ENCODE measurements at regions not wholly inside any gene's neighbourhood (a gene's known extent, or its start where the extent isn't known, plus 50 kb on each side); places are given as distances from the start of the nearest gene placed in this dataset.

DNA sequence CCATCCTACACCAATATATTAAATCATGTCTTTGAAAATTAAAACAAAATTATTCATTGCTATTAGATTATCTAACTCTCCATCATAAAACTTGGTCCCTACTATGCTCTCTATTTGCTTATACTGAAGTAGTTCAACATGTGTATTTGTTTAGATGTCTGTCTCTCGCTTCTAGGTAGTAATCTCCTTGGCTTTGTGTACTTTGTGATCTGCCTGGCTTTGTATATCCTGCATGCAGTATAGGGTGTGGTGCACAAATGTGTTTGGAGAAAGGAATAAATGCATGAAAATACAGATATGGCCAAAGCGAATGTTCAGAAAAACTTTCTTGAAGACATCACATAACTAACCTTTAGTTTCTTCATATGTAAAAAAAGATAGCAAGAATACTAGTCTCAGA, 246.6 kb upstream of the LRFN5 start:
- Histone ChIP-seq H3K36me3 (ENCODE audit: control insufficient read depth in 1 of 2, insufficient read depth in 2 of 2, low read length in 2 of 2) (no peaks in the 10 kb centered on the region), H3K9ac (ENCODE audit: low read length) (no peak overlapping the region), H4K20me1 (ENCODE audit: insufficient read depth) (no peaks in the 10 kb centered on the region), H3K4me1 (ENCODE audit: control insufficient read depth in 1 of 2, insufficient read depth in 2 of 2, low read length in 2 of 2) (no peaks in the 10 kb centered on the region), H3K4me2 (ENCODE audit: low read length) (no peak overlapping the region), H2AFZ (ENCODE audit: low read depth, low read length, poor library complexity, severe bottlenecking) (no peak overlapping the region), H3K79me2 (ENCODE audit: insufficient read depth, low read length) (no peaks in the 10 kb centered on the region), H3K9me3 (ENCODE audit: control insufficient read depth in 1 of 2, insufficient read depth in 1 of 2, low read depth in 1 of 2, low read length in 2 of 2) (no peaks in the 10 kb centered on the region; a peak in 1 of 4 replicates), H3K4me3 (replicated peaks in 1 of 2; ENCODE audit: low read depth in 1 of 2, low read length in 2 of 2) (no peak overlapping the region), H3K27me3 (ENCODE audit: insufficient read depth, low read length) (no peaks in the 10 kb centered on the region), H3K9me2 (ENCODE audit: insufficient read depth) (no peaks in the 10 kb centered on the region), H3K27ac (ENCODE audit: low read depth, low read length) (no peak overlapping the region)
- no TSS peak for BruUV-seq (replicated peaks)
- RAD21 ChIA-PET (ENCODE audit: low non-redundant PET in 1 of 2, low total read pairs in 2 of 2, uncharacterized antibody in 2 of 2, unreplicated experiment in 2 of 2): no interaction called here
- TF ChIP-seq FOSL1 (IDR thresholded peaks at IDR 0.05; ENCODE audit: low read depth) (no peak), ZFX (IDR thresholded peaks at IDR 0.05) (no peak), SIN3A (IDR thresholded peaks at IDR 0.05; ENCODE audit: low read depth) (no peak), CEBPB (IDR thresholded peaks at IDR 0.05; ENCODE audit: low read depth) (no peak), TCF7L2 (IDR thresholded peaks at IDR 0.05; ENCODE audit: borderline replicate concordance, extremely low read depth, insufficient read depth, insufficient read length) (no peak), CBX3 (IDR thresholded peaks at IDR 0.05; ENCODE audit: low read depth) (no peak)
- TF ChIP-seq, protein P1, sequence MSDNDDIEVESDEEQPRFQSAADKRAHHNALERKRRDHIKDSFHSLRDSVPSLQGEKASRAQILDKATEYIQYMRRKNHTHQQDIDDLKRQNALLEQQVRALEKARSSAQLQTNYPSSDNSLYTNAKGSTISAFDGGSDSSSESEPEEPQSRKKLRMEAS (IDR thresholded peaks at IDR 0.05): no peak
- DNase-seq (ENCODE audit: low read depth, low spot score): no peak
- POLR2A ChIA-PET: no interaction called here
- intact Hi-C loops (cut with micrococcal nuclease): no loop called here
- CTCF ChIA-PET: no interaction called here
- no peak for ATAC-seq

DNA sequence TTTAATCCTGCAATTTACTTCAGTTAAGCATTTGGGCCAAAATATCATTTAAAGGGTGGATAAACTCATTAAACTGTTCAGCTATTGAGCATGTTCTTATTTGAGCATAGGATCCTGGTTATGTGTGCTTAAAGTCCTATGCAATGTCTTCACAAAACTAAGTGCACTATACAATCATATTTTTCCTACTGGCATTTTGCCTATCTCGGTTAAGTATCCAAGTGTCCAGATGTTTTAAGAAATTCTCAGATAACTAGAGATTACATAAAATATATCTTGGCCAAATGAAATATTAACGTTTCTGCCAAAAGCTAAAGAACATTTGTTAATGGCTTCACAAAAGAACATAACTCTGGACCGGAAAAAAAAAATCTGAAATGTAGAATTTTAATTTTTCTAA, 250.8 kb upstream of the LRFN5 start:
- POLR2A ChIA-PET: no interaction called here

More for the DNA sequence above, 250.8 kb upstream of the LRFN5 start:
- BruUV-seq (replicated peaks): no TSS peak
- H3K27me3 ChIP-seq (ENCODE audit: insufficient read depth, low read length): no peaks in the 10 kb centered on the region
- no peak for DNase-seq (ENCODE audit: low read depth, low spot score)
- no peak for ATAC-seq
- ChIA-PET CTCF (no interaction called here), RAD21 (ENCODE audit: low non-redundant PET in 1 of 2, low total read pairs in 2 of 2, uncharacterized antibody in 2 of 2, unreplicated experiment in 2 of 2) (no interaction called here)
- H3K9me3 ChIP-seq (ENCODE audit: control insufficient read depth in 1 of 2, insufficient read depth in 1 of 2, low read depth in 1 of 2, low read length in 2 of 2): peaks cover 0 to 3% of the 10 kb centered on the region in 2 experiments; a peak in 1 of 4 replicates
- no peaks in the 10 kb centered on the region for H4K20me1 ChIP-seq (ENCODE audit: insufficient read depth)
- no peaks in the 10 kb centered on the region for H3K36me3 ChIP-seq (ENCODE audit: control insufficient read depth in 1 of 2, insufficient read depth in 2 of 2, low read length in 2 of 2)
- intact Hi-C loops (cut with micrococcal nuclease): no loop called here
- no peak overlapping the region for H3K27ac ChIP-seq (ENCODE audit: low read depth, low read length)
- H3K9me2 ChIP-seq (ENCODE audit: insufficient read depth): no peaks in the 10 kb centered on the region
- H3K79me2 ChIP-seq (ENCODE audit: insufficient read depth, low read length): no peaks in the 10 kb centered on the region
- H2AFZ ChIP-seq (ENCODE audit: low read depth, low read length, poor library complexity, severe bottlenecking): no peak overlapping the region
- H3K4me3 ChIP-seq (replicated peaks in 1 of 2; ENCODE audit: low read depth in 1 of 2, low read length in 2 of 2): no peak overlapping the region
- H3K4me1 ChIP-seq (ENCODE audit: control insufficient read depth in 1 of 2, insufficient read depth in 2 of 2, low read length in 2 of 2): no peaks in the 10 kb centered on the region
- no peak for TF ChIP-seq SIN3A (IDR thresholded peaks at IDR 0.05; ENCODE audit: low read depth)
- no peak for TF ChIP-seq EZH2phosphoT487 (IDR thresholded peaks at IDR 0.05; ENCODE audit: borderline replicate concordance)
- no peak for TF ChIP-seq EZH2 (IDR thresholded peaks at IDR 0.05)
- no peak for TF ChIP-seq FOSL1 (IDR thresholded peaks at IDR 0.05; ENCODE audit: low read depth)
- no peak for TF ChIP-seq SRF (IDR thresholded peaks at IDR 0.05; ENCODE audit: low read depth)
- no peak for TF ChIP-seq EGR1 (IDR thresholded peaks at IDR 0.05; ENCODE audit: low read depth)
- TF ChIP-seq, protein P1 (IDR thresholded peaks at IDR 0.05): no peak
- TF ChIP-seq YY1 (IDR thresholded peaks at IDR 0.05; ENCODE audit: extremely low read depth, insufficient replicate concordance, low read depth, low read length): no peak
- no peak overlapping the region for H3K4me2 ChIP-seq (ENCODE audit: low read length)
- H3K9ac ChIP-seq (ENCODE audit: low read length): no peak overlapping the region
